OCI-LY3 (cell line): ENCODE measurements at regions not wholly inside any gene's neighbourhood (a gene's known extent, or its start where the extent isn't known, plus 50 kb on each side); places are given as distances from the start of the nearest gene placed in this dataset.

Experiments used
- H2AFZ ChIP-seq: fragments of 200-600, 300-600 bp; shearing (Covaris generic); 2 replicates; pipeline ENCODE4 v1.6.0; 2014; ENCODE audit warnings: antibody characterized with exemption, low read depth, low read length
- H3K27ac ChIP-seq: fragments of 200-600, 300-600 bp; sonication (generic); 2 replicates; pipeline ENCODE4 v1.5.1; 2014; ENCODE audit warnings: mild to moderate bottlenecking, low read length, moderate library complexity, mixed read lengths
- H3K27me3 ChIP-seq: fragments of 200-600, 300-600 bp; sonication (generic); 2 replicates; pipeline ENCODE4 v1.6.1; 2014; ENCODE audit warnings: low read depth, low read length, mixed read lengths
- H3K36me3 ChIP-seq: fragments of 200-600, 300-600 bp; sonication (generic); replicated peaks from 2 replicates; pipeline ENCODE3; 2014; ENCODE audit warnings: low read depth, low read length, mixed read lengths
- H3K4me1 ChIP-seq: fragments of 300-600, 200-600 bp; sonication (generic); 2 replicates; pipeline ENCODE4 v1.6.1; 2014; ENCODE audit warnings: low read length, mixed read lengths
- H3K4me2 ChIP-seq: fragments of 200-600, 300-600 bp; sonication (generic); 2 replicates; pipeline ENCODE4 v1.6.1; 2014; ENCODE audit warnings: low read length, mixed read lengths
- H3K4me3 ChIP-seq: fragments of 300-600, 200-600 bp; sonication (generic); 2 replicates; pipeline ENCODE4 v1.5.1; 2014; ENCODE audit warnings: antibody characterized with exemption, mild to moderate bottlenecking, low read length, moderate library complexity
- H3K79me2 ChIP-seq: fragments of 300-600, 200-600 bp; shearing (Covaris generic); 2 replicates; pipeline ENCODE4 v1.6.1; 2014; ENCODE audit warnings: mild to moderate bottlenecking, low read length, mixed read lengths
- H3K9ac ChIP-seq: fragments of 300-600, 200-600 bp; shearing (Covaris generic); 2 replicates; pipeline ENCODE4 v1.6.0; 2014; ENCODE audit warnings: mild to moderate bottlenecking, low read length, moderate library complexity
- H3K9me3 ChIP-seq: fragments of 200-600, 300-600 bp; shearing (Covaris generic); 2 replicates; pipeline ENCODE4 v1.6.1; 2014; ENCODE audit warnings: low read length, mixed read lengths; ENCODE audit not compliant: insufficient read depth
- H4K20me1 ChIP-seq: fragments of 200-600, 300-600 bp; sonication (generic); 2 replicates; pipeline ENCODE4 v1.6.1; 2016; ENCODE audit warnings: low read length, mixed read lengths; ENCODE audit not compliant: insufficient read depth
- CTCF ChIP-seq: fragments of 200-600, 300-600 bp; sonication (generic); IDR thresholded peaks from 2 replicates; pipeline ENCODE4 v1.5.1; 2014; ENCODE audit warnings: antibody characterized with exemption, low read length, low read depth
- EZH2phosphoT487 ChIP-seq: fragments of 200-600 bp; shearing (Covaris generic); IDR thresholded peaks from 2 replicates; pipeline ENCODE4 v1.6.1; 2018; ENCODE audit warnings: antibody characterized with exemption, mixed run types, low read depth

DNA sequence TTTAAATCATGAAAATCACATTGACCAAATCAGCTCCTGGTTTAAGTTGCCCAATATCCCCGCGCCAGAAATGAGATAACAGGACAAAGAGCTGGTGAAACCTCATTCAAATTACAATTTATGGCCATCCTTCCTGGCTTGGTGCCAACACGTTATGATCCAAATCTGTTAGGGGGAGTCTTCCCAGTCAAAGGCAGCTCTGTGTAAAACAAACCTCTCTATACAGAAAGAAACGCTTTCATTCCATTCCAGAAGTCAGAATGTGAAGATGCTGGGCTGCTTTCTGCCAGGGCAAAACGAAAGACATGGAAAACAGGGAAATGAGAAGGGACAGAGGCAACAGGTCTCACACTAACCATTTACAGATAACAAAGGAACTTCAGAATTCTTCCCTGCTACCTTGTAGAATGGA lies 53.5 kb upstream of the TIAM1 start:
- Histone ChIP-seq H3K9ac (no peak overlapping the region), H3K79me2 (no peaks in the 10 kb centered on the region), H3K4me3 (no peak overlapping the region), H3K4me2 (no peak overlapping the region), H2AFZ (no peak overlapping the region), H4K20me1 (no peaks in the 10 kb centered on the region), H3K27ac (no peak overlapping the region), H3K36me3 (no peaks in the 10 kb centered on the region), H3K4me1 (0 out of 2 replicates have a peak, but pooled peaks cover 2% of the 10 kb centered on the region), H3K27me3 (no peaks in the 10 kb centered on the region), H3K9me3 (no peaks in the 10 kb centered on the region)
- TF ChIP-seq EZH2phosphoT487 (no peak), CTCF (no peak)

- Histone ChIP-seq H3K9me3 (no peaks in the 10 kb centered on the region), H3K4me3 (no peak overlapping the region), H3K27me3 (no peaks in the 10 kb centered on the region), H3K9ac (no peak overlapping the region), H2AFZ (no peak overlapping the region), H4K20me1 (no peaks in the 10 kb centered on the region), H3K27ac (no peak overlapping the region), H3K4me2 (no peak overlapping the region), H3K4me1 (0 out of 2 replicates have a peak, but pooled peaks cover 2% of the 10 kb centered on the region), H3K79me2 (no peaks in the 10 kb centered on the region), H3K36me3 (no peaks in the 10 kb centered on the region)
- no peak for TF ChIP-seq EZH2phosphoT487
- no peak for TF ChIP-seq CTCF
Observed at GRCh38 chr21:31397030-31397429, 53.0 kb upstream of the TIAM1 start.

GRCh38 chr21:31396399-31396798 lies 52.3 kb upstream of the TIAM1 start:
- H3K36me3 ChIP-seq, result no peaks in the 10 kb centered on the region

GRCh38 chr21:31395791-31396190 lies 51.7 kb upstream of the TIAM1 start:
- H3K4me3 ChIP-seq, result no peak overlapping the region
- no peak overlapping the region for H3K27ac ChIP-seq
- 0 out of 2 replicates have a peak, but pooled peaks cover 2% of the 10 kb centered on the region for H3K4me1 ChIP-seq
- no peak overlapping the region for H3K4me2 ChIP-seq
- H4K20me1 ChIP-seq, result no peaks in the 10 kb centered on the region
- H3K36me3 ChIP-seq, result no peaks in the 10 kb centered on the region
- H2AFZ ChIP-seq, result no peak overlapping the region
- no peaks in the 10 kb centered on the region for H3K79me2 ChIP-seq
- H3K9me3 ChIP-seq, result no peaks in the 10 kb centered on the region
- no peak overlapping the region for H3K9ac ChIP-seq
- H3K27me3 ChIP-seq, result no peaks in the 10 kb centered on the region
- TF ChIP-seq CTCF (no peak), EZH2phosphoT487 (no peak)

More at GRCh38 chr21:31396399-31396798, 52.3 kb upstream of the TIAM1 start:
- Histone ChIP-seq H3K27me3 (no peaks in the 10 kb centered on the region), H2AFZ (no peak overlapping the region), H3K9me3 (no peaks in the 10 kb centered on the region), H4K20me1 (no peaks in the 10 kb centered on the region), H3K4me3 (no peak overlapping the region), H3K9ac (no peak overlapping the region), H3K4me1 (0 out of 2 replicates have a peak, but pooled peaks cover 2% of the 10 kb centered on the region), H3K79me2 (no peaks in the 10 kb centered on the region), H3K27ac (no peak overlapping the region), H3K4me2 (no peak overlapping the region)
- TF ChIP-seq EZH2phosphoT487 (no peak), CTCF (no peak)
